Ascending aorta (tissue), 2 donors: ENCODE measurements at regions not wholly inside any gene's neighbourhood (a gene's known extent, or its start where the extent isn't known, plus 50 kb on each side); places are given as distances from the start of the nearest gene placed in this dataset.
A peak's percentile ranks its signal among the peaks of the same experiment; 100 is the strongest.

Experiments
- DNase-seq, 2 donors: peaks; one replicate each; pipeline ENCODE4 v3.0.0-alpha.2; 2019; ENCODE audit warnings: low spot score in 2 of 2
- H3K27ac ChIP-seq, 2 donors: fragments of 200-600 bp; sonication (generic); one replicate each; pipeline ENCODE4 v1.5.1; 2016 to 2017; ENCODE audit warnings: mild to moderate bottlenecking in 1 of 2
- H3K27me3 ChIP-seq: fragments of 200-600 bp; sonication (generic); one replicate; pipeline ENCODE4 v1.5.1; 2017
- H3K36me3 ChIP-seq, 2 donors: fragments of 200-600 bp; sonication (generic); one replicate each; pipeline ENCODE4 v1.5.1; 2016
- H3K4me1 ChIP-seq, 2 donors: fragments of 200-600 bp; sonication (generic); one replicate each; pipeline ENCODE4 v1.5.1; 2016 to 2017; ENCODE audit warnings: mild to moderate bottlenecking in 1 of 2
- H3K4me3 ChIP-seq, 2 donors: fragments of 200-600 bp; sonication (generic); one replicate each; pipeline ENCODE4 v1.5.1; 2016 to 2017; ENCODE audit warnings: mild to moderate bottlenecking in 1 of 2
- H3K9me3 ChIP-seq, 2 donors: fragments of 200-600 bp; sonication (generic); one replicate each; pipeline ENCODE4 v1.5.1; 2016
- CTCF ChIP-seq, 3 experiments: fragments of 200-600 bp in 2 of 3; fragments of 450-650 bp in 1 of 3; sonication (generic) in 2 of 3; IDR thresholded peaks; one replicate each; pipeline ENCODE4 v1.5.1; 2016 to 2019; ENCODE audit warnings: antibody characterized with exemption in 3 of 3, mild to moderate bottlenecking in 1 of 3, moderate library complexity in 1 of 3
- intact Hi-C: fragments of 100-400 bp; cut with DNase I; formaldehyde crosslinking; loops from one replicate; pipeline ENCODE4 v1.15.1; 2023

- peaks cover 0 to 8% of the 10 kb centered on the region in 2 donors for H3K4me1 ChIP-seq
- H3K4me3 ChIP-seq = no peak overlapping the region
- intact Hi-C loops = no loop called here
- H3K27me3 ChIP-seq = no peaks in the 10 kb centered on the region
- H3K9me3 ChIP-seq = no peaks in the 10 kb centered on the region
- no peak for TF ChIP-seq CTCF (IDR thresholded peaks at IDR 0.05)
- no peak for DNase-seq
- no peaks in the 10 kb centered on the region for H3K36me3 ChIP-seq
- H3K27ac ChIP-seq = no peak overlapping the region
Observed at GRCh38 chr15:38861108-38861507, 296.5 kb upstream of the RASGRP1 start.

GRCh38 chr15:38862099-38862498 lies 297.5 kb upstream of the RASGRP1 start:
- Histone ChIP-seq H3K9me3 (no peaks in the 10 kb centered on the region), H3K27ac (no peak overlapping the region), H3K4me3 (no peak overlapping the region), H3K36me3 (no peaks in the 10 kb centered on the region), H3K27me3 (no peaks in the 10 kb centered on the region), H3K4me1 (peaks cover 0 to 8% of the 10 kb centered on the region in 2 donors)
- DNase-seq = no peak
- intact Hi-C loops = no loop called here
- TF ChIP-seq CTCF (IDR thresholded peaks at IDR 0.05) = no peak

- Histone ChIP-seq H3K27me3 (no peaks in the 10 kb centered on the region), H3K4me1 (peaks cover 0 to 8% of the 10 kb centered on the region in 2 donors), H3K27ac (no peak overlapping the region), H3K4me3 (no peak overlapping the region), H3K36me3 (no peaks in the 10 kb centered on the region), H3K9me3 (no peaks in the 10 kb centered on the region)
- intact Hi-C loops = no loop called here
- DNase-seq = no peak
- no peak for TF ChIP-seq CTCF (IDR thresholded peaks at IDR 0.05)
Observed at GRCh38 chr15:38863381-38863780, 298.8 kb upstream of the RASGRP1 start.

GRCh38 chr15:38864122-38864521 lies 299.5 kb upstream of the RASGRP1 start:
- H3K4me1 ChIP-seq = peaks cover 0 to 8% of the 10 kb centered on the region in 2 donors
- H3K27ac ChIP-seq = no peak overlapping the region
- no peak overlapping the region for H3K4me3 ChIP-seq
- no peaks in the 10 kb centered on the region for H3K27me3 ChIP-seq
- H3K9me3 ChIP-seq = no peaks in the 10 kb centered on the region
- no peaks in the 10 kb centered on the region for H3K36me3 ChIP-seq
- no peak for TF ChIP-seq CTCF (IDR thresholded peaks at IDR 0.05)
- DNase-seq = no peak
- intact Hi-C loops = no loop called here

- Histone ChIP-seq H3K9me3 (no peaks in the 10 kb centered on the region), H3K36me3 (no peaks in the 10 kb centered on the region), H3K27me3 (no peaks in the 10 kb centered on the region), H3K4me3 (no peak overlapping the region), H3K4me1 (peaks cover 0 to 8% of the 10 kb centered on the region in 2 donors), H3K27ac (peak overlapping the region in 1 of 2 donors; percentile 40)
- intact Hi-C loops = no loop called here
- DNase-seq = peak in 1 of 2 donors; percentile 67
- no peak for TF ChIP-seq CTCF (IDR thresholded peaks at IDR 0.05)
Observed at GRCh38 chr15:38864827-38865581, 300.4 kb upstream of the RASGRP1 start.
